GM19324 (cell line): ENCODE measurements at regions not wholly inside any gene's neighbourhood (a gene's known extent, or its start where the extent isn't known, plus 50 kb on each side); places are given as distances from the start of the nearest gene placed in this dataset.

Source experiments
- ATAC-seq: cut with Tn5 transposase; IDR thresholded peaks from one replicate; pipeline ENCODE4 v1.9.1; 2021; ENCODE audit warnings: mild to moderate bottlenecking, moderate library complexity; ENCODE audit not compliant: unreplicated experiment, low FRiP score

- ATAC-seq: no peak
Measured at GRCh38 chr1:208536212-208536611, 292.0 kb upstream of the PLXNA2 start.

- no peak for ATAC-seq
Measured at GRCh38 chr1:208537198-208537597, 293.0 kb upstream of the PLXNA2 start.

DNA sequence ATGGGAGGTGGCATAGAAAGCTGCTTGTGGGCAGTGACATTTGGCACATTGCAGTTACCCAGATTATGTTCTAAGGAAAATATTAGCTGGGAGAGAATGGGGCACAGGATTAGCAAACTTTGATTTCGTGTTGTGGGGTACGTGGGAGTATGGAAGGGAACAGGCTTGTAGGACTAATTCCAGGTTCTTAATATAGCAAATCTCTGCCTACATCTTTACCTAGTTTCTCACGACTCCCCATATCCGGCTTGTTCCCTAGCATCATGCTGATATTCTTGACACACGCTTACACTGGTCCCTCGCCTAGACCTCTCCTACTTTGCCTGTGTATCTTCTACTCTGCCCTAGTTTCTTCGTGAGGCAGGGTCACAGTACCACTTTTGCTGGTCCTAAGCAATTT lies 293.9 kb upstream of the PLXNA2 start:
- ATAC-seq: no peak

- no peak for ATAC-seq
Measured at GRCh38 chr1:208538587-208538986, 294.4 kb upstream of the PLXNA2 start.

- no peak for ATAC-seq
Measured at GRCh38 chr1:208540724-208541123, 296.5 kb upstream of the PLXNA2 start.

- peak; percentile 84 for ATAC-seq
Measured at GRCh38 chr1:208541225-208541855, 297.2 kb upstream of the PLXNA2 start.

DNA sequence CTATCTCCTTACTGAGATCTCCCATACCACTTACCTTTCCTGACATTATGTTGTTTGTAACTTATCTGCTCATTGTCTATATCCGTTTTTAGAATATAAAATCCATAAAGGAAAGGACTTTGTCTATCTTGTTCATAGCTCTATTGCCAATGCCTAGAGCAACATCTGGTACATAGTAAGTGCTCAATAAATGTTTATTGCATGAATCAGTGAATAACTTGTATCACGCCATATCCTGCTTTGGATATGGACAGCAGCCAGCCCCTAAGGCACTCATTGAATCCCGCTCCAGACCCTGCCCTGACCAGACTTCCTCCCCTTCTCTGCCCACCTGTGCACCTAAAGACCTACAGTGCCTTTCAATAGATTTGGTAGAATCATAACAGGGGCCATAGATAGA lies 298.1 kb upstream of the PLXNA2 start:
- no peak for ATAC-seq

DNA sequence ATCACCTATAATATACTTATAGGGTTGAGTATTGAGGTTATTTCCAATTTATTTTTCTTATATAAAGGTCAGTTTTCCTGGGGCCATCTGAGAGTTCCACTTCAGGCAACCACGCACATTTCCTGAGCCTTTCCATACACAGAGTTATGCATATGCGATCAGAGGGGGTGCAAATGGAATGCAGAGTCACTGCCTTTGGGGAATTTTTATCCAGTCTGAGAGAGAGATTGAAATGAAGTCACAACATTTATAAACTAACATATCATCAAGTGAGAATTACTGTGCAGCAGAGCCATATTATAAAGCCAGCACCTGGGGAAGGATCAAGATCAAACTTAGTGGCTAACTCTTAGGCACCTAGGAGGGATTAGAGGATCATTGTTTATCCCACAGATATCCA lies 299.9 kb upstream of the PLXNA2 start:
- ATAC-seq: no peak

GRCh38 chr1:208544794-208545193 lies 300.6 kb upstream of the PLXNA2 start:
- ATAC-seq: no peak

GRCh38 chr1:208551024-208551423 lies 306.8 kb upstream of the PLXNA2 start:
- no peak for ATAC-seq

- ATAC-seq: no peak
Measured at GRCh38 chr1:208551633-208552320, 307.6 kb upstream of the PLXNA2 start.

DNA sequence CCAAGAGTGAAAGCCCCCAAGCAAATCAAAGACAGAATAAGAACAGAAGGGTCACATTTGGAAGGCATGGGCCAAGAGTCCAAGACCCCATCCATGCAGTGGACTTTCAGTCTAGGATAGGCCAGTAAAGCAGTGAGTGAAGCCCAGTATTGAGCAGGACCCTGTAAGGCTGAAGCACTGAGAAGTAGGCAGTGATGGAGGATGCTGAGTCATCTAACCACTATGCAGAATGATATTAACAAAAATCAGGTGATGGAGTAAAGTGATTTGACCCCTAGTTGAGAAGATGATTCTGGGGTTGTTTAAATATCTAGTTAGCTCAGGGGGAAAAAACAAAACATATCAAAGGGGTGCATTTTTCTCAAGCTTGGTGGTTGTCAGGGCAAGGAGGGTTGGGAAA lies 308.7 kb upstream of the PLXNA2 start:
- ATAC-seq: no peak

GRCh38 chr1:208556461-208556860 lies 312.3 kb upstream of the PLXNA2 start:
- no peak for ATAC-seq

DNA sequence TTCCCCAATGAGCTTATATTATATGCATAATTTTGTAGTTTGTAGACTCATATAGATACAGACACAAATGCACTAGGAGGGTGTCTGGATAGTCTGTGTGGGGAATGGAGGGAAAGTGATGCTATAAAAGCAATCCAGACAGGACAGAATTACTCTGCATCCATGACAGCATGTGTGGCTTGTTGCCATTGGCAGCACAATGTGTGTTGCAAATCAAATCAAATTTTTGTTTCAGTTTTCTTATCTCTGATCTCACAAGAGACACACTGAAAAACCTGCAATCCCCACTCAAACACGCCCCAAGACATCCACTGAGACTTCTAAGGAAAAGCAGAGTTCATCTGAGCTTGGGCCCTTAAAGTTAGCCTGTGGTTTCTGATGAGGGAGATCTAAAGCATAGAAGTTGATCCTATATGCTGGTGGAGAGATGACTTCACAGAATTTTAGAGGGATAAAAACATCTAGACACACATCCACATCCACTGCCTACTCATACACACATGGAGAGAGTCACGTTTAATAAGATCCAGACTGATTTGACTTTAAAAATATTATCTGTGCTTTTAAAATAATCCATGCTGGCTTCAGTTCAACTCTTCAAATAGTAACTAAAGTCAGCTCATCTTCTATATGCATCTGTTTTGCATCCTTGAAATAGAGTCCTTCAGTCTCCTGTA lies 313.0 kb upstream of the PLXNA2 start:
- ATAC-seq: no peak

GRCh38 chr1:208557723-208558094 lies 313.5 kb upstream of the PLXNA2 start:
- no peak for ATAC-seq

DNA sequence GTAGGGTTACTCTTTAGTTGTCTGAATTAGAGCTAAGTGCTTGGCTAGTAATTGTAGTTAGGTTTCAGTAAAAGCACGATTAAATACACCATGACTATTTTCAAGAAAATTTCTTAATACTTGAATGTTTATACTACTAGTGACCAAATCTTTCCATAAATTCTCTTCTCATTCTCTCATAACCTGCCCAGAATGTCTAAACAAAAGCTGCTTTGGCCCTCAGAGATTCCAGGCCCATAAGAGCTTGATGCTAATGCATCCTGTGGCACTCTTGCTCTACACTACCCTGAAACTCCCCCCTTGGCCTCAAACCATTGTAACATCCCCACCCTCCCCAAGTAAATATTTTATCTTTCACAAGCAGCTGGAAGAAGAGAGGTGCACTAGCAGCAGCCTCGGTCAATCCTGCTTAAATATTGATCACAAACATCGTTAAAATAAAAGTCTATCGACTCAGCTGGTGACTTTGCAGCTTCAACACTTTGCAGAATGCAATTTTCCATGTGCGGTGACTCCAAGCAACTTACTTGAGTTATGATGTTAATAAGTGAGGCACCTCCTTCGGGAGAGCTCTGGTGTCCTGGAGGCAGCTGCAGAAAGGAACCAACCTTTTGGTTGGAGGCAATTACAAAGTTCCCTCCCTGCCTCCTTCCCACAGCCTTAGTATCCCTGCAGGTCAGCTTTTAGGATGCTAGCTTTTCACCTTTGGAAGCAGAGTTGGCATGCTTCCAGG lies 315.6 kb upstream of the PLXNA2 start:
- ATAC-seq: no peak

DNA sequence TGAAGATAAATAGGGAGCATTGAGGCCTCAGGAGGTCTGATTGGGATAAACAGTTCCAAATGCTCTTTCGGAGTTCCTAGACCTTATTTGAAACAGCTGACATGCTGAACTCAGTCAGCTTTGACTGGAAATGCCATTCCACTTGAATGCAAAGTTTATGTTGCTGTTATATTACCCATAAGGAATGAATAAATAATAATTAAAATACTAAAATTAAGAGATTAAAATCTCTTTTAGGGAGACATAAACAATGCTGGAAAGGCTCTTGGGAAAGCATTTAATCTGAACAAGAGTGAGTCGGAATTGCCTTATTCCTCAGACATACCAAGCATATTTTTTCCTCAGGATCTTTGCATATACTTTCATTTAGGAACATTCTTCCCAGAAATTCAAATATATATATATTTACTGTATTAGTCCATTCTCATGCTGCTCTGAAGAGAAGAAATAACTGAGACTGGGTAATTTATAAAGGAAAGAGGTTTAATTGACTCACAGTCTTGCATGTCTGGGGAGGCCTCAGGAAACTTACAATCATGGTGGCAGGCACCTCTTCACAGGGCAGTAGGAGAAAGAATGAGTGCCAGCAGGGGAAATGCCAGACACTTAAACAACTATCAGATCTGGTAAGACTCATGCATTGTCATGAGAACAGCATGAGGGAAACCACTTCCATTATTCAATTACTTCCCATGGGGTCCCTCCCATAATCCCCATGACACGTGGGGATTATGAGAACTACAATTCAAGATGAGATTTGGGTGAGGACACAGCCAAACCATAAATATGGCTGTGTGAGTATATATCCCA lies 318.2 kb upstream of the PLXNA2 start:
- no peak for ATAC-seq

GRCh38 chr1:208564466-208564865 lies 320.3 kb upstream of the PLXNA2 start:
- ATAC-seq: no peak

DNA sequence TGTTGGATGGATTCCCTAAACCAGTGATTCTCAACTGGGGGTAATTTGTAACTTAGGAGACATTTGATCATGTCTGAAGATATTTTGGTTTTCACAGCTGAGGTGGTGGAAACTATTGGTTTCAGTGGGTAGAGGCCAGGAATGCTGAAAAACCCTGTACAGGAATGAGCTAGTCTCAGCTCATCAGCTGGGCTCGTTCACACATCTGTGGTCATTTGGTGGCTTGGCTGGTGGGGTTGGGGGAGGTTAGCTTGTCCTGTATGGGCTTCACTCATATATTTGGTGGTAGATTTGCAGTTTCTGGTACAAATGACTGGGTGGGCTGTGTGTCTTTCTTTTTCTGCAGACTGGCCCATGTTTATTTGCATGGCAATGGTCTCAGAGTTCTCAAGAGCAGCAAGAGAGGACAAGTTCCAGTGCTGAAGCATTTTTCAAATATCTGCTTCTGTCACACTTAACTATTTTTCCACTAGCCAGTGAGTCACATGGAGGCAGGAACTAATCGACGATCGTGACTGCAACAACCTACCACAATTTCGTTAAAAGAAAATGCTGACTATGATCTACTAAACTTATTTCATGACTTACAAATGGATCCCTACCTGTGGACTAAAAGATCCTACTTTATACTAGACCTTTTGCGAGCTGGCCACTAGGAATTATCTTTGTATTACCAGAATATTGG lies 321.7 kb upstream of the PLXNA2 start:
- ATAC-seq: no peak

DNA sequence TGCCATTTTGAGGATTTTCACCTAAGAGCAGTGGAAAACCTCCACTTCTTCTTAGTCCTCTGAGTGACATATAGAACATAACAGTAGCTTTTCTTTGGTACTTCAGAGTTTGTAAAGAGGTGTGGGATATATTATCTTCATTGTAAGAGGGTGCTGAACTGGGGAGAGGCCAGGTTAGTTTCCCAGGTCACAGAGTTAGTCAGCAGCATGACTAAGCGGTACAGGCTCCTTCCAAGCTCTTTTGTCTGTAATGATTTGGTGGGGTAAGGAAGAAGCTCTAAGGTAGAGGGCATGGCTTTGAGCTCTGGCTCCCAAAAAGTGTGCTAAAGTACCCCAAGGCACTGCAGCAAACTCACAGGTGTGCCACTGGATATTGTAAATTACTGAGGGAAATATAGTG lies 325.0 kb upstream of the PLXNA2 start:
- ATAC-seq: no peak
